Cardiac muscle cell (in vitro differentiated cells and primary cell): ENCODE measurements at regions not wholly inside any gene's neighbourhood (a gene's known extent, or its start where the extent isn't known, plus 50 kb on each side); places are given as distances from the start of the nearest gene placed in this dataset.
"Not testable (repeated sequence)": the region's sequence is repeated elsewhere in the genome, so short reads cannot be mapped to it uniquely, and the experiment has no call there.

Experiments
- DNase-seq, 2 donors: peaks; one replicate each; pipeline versions ENCODE4 v3.0.0 to v3.0.0-alpha.2; 2010 to 2017; ENCODE audit warnings: low read depth in 1 of 2, low spot score in 1 of 2
- H3K27ac ChIP-seq: fragments of 200-600 bp; sonication (generic); 2 replicates; pipeline ENCODE4 v1.5.1; 2016
- H3K27me3 ChIP-seq: fragments of 200-600 bp; sonication (generic); 2 replicates; pipeline ENCODE4 v1.6.0; 2016; ENCODE audit warnings: control low read depth
- H3K36me3 ChIP-seq: fragments of 200-600 bp; sonication (generic); 2 replicates; pipeline ENCODE4 v1.5.1; 2016; ENCODE audit warnings: control low read depth
- H3K4me1 ChIP-seq: fragments of 200-600 bp; sonication (generic); 2 replicates; pipeline ENCODE4 v1.8.1; 2017; ENCODE audit warnings: low read depth, mild to moderate bottlenecking, mixed run types
- H3K4me3 ChIP-seq: fragments of 200-600 bp; sonication (generic); 2 replicates; pipeline ENCODE4 v1.5.1; 2016; ENCODE audit warnings: mild to moderate bottlenecking
- H3K9me3 ChIP-seq: fragments of 200-600 bp; sonication (generic); 2 replicates; pipeline ENCODE4 v1.5.1; 2017; ENCODE audit warnings: low read depth, mild to moderate bottlenecking, control low read depth
- TF ChIP-seq, protein P1 (sequence below): IDR thresholded peaks from 2 replicates; pipeline ENCODE4 v1.5.1; 2012; ENCODE audit warnings: low read depth, mild to moderate bottlenecking, low read length

- peak in 1 of 2 donors; percentile 30 for DNase-seq
- Histone ChIP-seq H3K36me3 (no peaks in the 10 kb centered on the region), H3K4me3 (no peak overlapping the region), H3K27ac (no peak overlapping the region), H3K9me3 (no peaks in the 10 kb centered on the region), H3K27me3 (no peaks in the 10 kb centered on the region), H3K4me1 (peaks cover 3% of the 10 kb centered on the region)
- TF ChIP-seq, protein P1, sequence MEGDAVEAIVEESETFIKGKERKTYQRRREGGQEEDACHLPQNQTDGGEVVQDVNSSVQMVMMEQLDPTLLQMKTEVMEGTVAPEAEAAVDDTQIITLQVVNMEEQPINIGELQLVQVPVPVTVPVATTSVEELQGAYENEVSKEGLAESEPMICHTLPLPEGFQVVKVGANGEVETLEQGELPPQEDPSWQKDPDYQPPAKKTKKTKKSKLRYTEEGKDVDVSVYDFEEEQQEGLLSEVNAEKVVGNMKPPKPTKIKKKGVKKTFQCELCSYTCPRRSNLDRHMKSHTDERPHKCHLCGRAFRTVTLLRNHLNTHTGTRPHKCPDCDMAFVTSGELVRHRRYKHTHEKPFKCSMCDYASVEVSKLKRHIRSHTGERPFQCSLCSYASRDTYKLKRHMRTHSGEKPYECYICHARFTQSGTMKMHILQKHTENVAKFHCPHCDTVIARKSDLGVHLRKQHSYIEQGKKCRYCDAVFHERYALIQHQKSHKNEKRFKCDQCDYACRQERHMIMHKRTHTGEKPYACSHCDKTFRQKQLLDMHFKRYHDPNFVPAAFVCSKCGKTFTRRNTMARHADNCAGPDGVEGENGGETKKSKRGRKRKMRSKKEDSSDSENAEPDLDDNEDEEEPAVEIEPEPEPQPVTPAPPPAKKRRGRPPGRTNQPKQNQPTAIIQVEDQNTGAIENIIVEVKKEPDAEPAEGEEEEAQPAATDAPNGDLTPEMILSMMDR, result no peak
Measured at GRCh38 chr4:14345356-14345775, 656.9 kb upstream of the CPEB2 start.

GRCh38 chr4:14347526-14347925, 654.8 kb upstream of the CPEB2 start:
- H3K9me3 ChIP-seq, result no peaks in the 10 kb centered on the region
- H3K36me3 ChIP-seq, result no peaks in the 10 kb centered on the region
- TF ChIP-seq, protein P1, result no peak
- peaks cover 3% of the 10 kb centered on the region for H3K4me1 ChIP-seq
- no peak overlapping the region for H3K4me3 ChIP-seq
- no peak overlapping the region for H3K27ac ChIP-seq
- DNase-seq, result no peak
- no peaks in the 10 kb centered on the region for H3K27me3 ChIP-seq

DNA sequence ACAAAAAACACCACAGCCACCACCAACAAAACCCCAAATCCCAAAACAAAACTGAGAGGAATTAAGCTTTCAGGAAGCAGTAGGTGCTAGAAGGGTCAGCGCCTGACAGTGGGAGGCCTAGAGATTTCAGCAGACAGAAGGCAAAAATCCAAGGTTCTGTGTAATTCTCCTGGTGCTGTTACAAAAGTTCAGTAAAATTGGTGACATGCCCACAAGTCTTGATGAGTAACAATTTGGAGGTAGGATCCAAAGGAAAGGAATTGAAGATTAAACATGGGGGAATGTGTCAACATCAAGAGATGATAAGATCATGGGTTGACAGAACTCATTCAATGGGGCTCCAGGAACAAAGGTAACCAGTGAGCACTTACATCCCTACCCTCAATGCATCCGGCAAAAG, 653.8 kb upstream of the CPEB2 start:
- peak in 1 of 2 donors; percentile 41 for DNase-seq
- H3K36me3 ChIP-seq, result no peaks in the 10 kb centered on the region
- H3K4me3 ChIP-seq, result no peak overlapping the region
- no peaks in the 10 kb centered on the region for H3K9me3 ChIP-seq
- H3K4me1 ChIP-seq, result peaks cover 3% of the 10 kb centered on the region
- TF ChIP-seq, protein P1, result no peak
- no peaks in the 10 kb centered on the region for H3K27me3 ChIP-seq
- no peak overlapping the region for H3K27ac ChIP-seq

DNA sequence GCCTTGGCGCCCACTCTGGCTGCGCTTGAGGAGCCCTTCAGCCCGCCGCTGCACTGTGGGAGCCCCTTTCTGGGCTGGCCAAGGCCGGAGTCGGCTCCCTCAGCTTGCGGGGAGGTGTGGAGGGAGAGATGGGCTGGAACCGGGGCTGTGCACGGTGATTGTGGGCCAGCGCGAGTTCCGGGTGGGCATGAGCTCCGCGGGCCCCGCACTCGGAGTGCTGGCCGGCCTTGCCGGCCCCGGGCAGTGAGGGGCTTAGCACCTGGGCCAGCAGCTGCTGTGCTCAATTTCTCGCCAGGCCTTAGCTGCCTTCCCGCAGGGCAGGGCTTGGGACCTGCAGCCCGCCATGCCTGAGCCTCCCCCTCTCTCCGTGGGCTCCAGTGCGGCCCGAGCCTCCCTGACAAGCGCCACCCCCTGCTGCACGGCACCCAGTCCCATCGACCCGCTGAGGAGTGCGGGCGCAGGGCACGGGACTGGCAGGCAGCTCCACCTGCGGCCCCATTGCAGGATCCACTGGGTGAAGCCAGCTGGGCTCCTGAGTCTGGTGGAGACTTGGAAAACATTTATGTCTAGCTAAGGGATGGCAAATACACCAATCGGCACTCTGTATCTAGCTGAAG, 643.6 kb upstream of the CPEB2 start:
- not testable (repeated sequence) for DNase-seq, H3K9me3 ChIP-seq, H3K36me3 ChIP-seq, H3K27ac ChIP-seq, H3K27me3 ChIP-seq, H3K4me1 ChIP-seq, H3K4me3 ChIP-seq

DNA sequence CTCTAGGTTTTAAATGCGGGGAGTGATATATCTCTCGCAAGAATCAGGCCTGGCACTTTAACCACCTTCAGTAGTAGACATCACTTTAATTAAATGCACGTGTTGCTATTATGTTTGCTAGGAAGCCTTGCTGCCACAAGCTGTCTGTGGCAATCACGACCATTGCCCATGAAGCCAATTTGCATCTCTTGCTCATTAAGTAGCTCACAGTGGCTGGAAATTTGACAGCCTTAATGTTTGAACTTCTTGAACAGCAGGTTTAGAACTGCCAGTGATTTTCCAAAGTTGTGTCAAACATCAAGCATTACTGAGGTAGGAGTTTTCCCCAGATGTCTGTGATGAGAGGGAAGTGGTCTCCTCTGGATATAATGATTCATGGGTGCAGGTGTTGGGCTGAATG, 642.3 kb upstream of the CPEB2 start:
- no peaks in the 10 kb centered on the region for H3K36me3 ChIP-seq
- H3K4me3 ChIP-seq, result no peak overlapping the region
- no peaks in the 10 kb centered on the region for H3K9me3 ChIP-seq
- TF ChIP-seq, protein P1, result no peak
- no peaks in the 10 kb centered on the region for H3K27me3 ChIP-seq
- H3K27ac ChIP-seq, result no peak overlapping the region
- no peak for DNase-seq
- H3K4me1 ChIP-seq, result peaks cover under 1% of the 10 kb centered on the region

DNA sequence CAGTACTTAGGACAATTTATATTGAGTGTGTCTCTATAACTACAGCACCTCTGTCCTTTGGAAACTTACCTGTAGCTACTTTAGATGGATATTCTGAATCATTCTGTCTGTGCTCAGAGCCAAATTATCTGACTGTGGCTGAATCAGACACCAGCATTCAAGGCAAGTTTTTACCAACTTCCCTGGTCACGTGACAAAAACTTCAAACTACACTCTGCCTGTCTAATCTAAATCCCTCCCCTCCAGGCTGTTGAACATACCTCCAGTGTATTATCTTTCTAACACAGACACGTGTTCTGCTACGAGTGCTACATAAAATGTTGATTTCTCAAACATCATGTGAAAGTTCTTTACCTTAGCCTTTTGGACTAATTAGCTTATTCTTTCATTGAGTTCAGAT, 641.2 kb upstream of the CPEB2 start:
- H3K9me3 ChIP-seq, result no peaks in the 10 kb centered on the region
- DNase-seq, result peak in 1 of 2 donors; percentile 11
- H3K4me1 ChIP-seq, result peaks cover 5% of the 10 kb centered on the region
- H3K36me3 ChIP-seq, result no peaks in the 10 kb centered on the region
- TF ChIP-seq, protein P1, result no peak
- H3K4me3 ChIP-seq, result no peak overlapping the region
- no peak overlapping the region for H3K27ac ChIP-seq
- H3K27me3 ChIP-seq, result no peaks in the 10 kb centered on the region
